GM21447 (cell line): ENCODE measurements at regions not wholly inside any gene's neighbourhood (a gene's known extent, or its start where the extent isn't known, plus 50 kb on each side); places are given as distances from the start of the nearest gene placed in this dataset.

ENCODE experiments used
- ATAC-seq: cut with Tn5 transposase; IDR thresholded peaks from one replicate; pipeline ENCODE4 v1.9.1; 2021; ENCODE audit not compliant: unreplicated experiment

DNA sequence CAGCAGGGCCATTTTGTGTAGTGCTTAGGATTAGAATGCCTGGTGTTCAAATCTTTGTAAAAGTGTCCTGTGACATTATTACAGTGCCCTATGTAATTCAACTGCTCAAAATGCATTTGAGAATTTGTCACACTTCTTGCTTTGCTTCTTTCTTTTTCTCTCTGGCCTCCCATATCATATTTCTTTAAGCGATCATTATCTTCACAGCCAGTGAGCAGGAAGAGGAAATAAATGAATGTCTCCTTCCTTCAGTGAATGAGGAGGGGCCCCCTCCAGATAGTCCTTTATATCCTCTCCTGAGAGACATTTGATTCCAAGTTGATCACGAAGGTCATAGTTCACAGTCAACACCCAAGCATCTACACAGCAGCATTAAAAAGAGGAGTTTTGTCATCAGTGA is 425.1 kb upstream of the NPVF start:
- ATAC-seq = no peak

DNA sequence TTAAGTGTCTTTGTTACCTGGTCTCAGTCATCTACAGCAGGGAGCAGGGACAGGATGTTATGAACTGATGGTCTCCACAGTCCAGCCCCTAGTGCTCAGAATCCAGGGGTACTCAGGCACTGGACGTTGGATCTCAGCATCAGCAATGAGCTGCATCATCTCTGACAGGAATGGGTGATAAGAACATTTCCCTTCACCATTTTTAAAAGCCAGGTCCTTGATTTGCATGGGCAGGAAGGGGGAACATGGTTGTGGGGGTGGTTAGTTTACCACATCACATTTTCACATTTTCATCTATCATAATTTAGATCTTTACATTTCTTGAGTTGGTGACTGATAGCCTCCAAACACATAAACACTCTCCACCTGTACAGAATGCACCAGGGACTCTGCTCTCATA is 427.8 kb upstream of the NPVF start:
- no peak for ATAC-seq

DNA sequence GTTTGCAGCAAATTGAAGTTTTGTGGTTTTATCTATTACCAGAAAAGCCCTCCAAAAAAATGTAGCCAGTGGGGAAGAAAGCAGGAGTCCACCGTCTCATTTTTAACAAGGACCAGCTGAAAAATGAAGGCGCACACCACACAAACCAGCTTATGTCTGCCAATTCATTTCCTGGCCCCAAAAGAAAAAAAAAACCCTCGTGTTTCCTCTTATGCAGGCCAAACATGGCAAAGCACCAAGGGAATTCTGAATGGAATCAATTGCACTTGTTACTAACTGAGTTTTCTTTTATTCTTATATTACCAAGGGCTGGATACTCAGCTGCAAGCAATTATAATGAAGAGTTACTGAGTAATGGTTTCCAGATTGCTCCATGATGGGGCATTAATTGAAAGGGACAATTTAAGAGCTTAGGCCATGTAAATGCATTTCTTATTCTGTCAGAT is 428.3 kb upstream of the NPVF start:
- no peak for ATAC-seq

DNA sequence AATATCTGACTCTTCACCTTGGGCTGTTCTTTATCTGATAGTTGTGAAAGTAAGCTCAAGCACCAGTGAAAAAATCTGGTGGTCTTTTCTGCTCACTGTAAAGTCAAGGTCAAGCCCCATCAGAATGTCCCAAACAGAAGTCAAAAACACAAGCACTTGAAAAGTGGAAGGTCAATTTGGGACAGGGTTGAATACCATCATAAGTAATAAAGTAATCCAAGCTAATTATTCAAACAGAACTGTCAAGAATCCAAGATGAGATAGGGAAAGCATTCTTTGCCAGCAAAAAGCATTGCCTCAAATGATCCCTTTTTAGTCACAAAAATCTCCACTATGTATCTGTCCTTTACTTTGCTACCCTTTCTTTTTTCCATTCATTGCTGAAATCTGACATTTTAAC is 430.1 kb upstream of the NPVF start:
- no peak for ATAC-seq

DNA sequence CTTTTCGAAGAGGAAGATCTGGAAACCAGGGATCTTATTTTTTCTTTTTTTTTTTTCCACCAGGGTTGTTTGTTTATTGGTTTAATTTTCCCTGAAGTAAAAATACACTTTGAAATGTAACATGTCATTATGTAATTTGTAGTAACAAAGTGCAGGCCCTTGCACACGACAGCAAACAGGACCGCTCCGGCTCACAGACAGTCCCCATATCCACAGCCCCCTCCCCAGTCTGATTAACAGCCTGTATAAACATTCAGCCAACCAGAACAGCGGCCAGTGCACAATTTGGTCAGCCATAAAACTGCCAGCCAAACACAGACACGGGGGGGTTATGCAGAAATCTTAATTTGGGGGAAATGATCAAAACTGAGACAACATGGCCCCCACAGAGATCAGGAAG is 431.6 kb upstream of the NPVF start:
- no peak for ATAC-seq

DNA sequence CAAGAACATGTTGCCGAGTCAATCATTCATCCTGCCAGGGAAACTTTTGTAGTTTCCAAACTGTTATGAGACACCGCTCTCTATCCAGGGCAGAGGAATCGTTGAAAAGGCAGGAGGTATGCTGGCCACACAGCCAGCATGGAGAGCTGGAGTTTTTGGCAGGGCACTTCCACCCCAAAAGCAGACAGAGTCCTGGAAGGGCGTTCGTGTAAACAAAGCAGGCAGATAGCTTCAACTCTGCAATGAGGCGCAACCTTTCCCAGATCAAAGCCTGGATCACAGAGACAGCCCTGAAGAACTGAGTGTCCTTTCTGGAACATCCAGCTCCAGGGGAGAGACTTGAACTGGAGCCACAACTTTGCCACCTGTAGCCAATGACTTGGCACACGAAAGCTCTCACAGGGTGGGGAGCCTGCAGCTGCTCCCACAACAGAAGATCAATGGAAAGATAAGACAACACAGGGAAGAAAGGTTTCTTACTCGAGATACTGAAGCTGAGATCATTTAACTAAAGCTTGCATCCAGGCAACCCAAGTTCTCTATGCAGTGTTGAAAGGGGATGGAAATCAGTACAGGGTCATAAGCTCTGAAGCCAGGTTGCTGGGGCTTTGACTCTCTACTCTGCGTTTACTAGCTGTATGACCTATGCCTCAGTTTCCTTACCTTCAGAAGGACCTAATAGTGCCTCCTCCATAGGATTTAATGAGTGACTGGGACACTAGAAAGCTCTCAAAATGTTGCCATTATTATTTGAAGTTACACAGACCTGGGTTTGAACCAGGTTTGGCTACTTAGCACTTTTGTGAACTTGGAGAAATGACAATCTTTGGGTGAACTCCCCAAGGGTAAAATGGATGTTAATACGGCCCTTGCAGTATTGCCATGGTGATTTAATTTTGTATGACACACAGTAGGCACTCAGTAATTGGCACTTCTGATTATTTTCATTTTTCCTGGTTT is 434.8 kb upstream of the NPVF start:
- ATAC-seq = no peak

DNA sequence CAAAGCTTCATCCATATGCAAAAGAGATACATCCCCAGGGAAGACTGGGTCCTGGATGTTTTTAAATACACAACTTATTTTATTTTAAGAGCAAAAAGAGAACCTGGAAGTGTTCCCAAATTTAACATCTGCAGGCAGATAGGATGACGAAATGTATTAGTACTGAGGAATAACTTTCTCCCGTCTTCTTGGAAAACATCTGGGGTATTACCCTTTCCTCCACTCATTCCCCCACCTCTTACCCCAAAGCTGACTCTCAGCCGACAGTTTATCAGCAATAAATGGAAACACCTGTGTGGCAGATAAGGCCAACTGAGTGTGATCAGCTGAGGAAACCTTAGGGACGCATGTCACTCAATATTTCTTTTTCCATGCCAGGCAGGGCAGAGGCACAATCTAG is 435.6 kb upstream of the NPVF start:
- ATAC-seq = no peak

DNA sequence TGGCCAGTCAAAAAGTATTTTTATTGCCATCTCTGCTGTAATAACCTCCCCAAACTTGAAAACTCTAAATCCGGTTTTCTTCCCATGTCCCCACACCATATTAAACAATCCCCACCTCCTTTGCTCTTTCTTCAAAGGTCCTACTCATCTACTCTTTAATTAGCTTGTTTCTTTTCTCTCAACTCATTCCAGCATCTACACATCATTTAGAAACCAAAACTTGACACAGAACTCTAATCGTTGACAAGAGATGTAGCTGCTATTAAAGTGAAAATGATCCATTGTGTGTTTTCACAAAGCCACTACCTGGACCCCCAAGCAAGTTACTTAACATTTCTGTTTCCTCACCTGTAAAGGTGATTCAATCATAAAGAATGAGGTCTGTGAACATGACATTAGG is 436.3 kb upstream of the NPVF start:
- no peak for ATAC-seq

DNA sequence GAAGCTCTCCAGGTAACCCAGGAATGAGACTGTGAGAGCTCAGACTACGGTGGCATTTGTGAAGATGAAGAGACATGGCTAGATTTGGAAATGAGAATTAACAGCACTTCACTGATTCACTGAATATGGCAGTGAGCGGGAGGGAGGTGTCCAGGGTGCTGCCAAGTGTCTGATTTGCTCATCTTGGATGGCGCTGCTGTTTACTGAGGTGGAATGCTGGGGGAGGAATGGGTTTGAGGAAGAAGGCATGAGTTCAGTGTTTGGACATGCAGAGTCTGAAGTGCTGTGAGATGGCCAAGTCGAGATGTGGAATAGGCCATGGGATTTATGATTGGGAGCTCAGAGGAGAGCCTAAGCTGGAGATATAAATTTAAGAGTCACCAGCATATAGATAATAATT is 437.1 kb upstream of the NPVF start:
- no peak for ATAC-seq

DNA sequence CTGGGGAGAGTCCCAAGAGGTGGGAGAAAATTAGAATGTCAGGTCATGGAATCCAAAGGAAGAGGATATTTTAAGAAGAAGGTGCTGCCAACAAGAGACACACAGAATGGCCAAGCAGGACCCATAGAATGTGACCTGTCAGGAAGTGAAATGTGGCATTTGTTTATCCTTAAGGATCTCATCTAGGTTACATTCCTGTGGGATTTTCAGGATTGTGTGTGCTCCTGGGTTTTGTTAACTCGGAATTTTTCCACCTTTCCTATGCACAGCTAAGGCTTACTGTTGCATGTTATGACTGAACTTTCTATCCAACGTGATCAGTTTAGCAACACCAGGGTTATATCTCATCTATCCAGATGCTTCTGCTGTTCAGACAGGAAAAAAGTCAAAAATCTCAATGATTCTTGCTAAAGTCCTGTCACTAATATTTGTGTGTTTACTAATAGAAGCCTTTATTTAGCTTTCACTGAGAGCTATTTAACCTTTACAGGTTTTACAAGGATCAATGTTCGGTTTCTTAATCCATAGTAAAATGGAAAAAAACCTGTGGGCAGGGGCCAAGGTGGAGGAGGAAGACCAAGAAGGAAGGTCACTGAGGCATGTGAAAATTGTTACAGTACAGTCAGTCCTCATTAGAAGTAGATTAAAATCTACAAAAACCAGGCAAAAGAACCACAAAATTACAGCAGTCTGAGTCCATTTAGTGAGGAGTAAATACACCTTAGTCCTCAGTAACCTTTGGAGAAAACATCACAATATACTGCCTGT is 437.8 kb upstream of the NPVF start:
- no peak for ATAC-seq

DNA sequence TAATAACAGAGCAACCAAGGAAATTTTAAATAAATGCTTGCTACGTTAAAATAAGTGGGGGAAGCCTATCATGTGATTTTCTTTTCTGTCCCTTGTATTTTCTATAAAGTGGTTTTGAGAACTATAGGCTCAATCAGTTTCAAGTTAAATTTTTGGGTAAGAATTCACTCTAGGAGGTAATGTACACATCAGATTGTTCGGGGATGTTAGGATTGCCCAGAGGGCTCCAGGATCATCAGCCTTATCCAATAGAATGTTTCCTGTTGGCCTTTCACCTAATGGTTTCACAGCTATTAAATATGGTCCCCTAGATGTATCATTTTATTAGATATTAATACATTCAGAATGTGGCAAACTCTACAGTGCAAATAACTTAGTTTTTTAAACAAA is 438.4 kb upstream of the NPVF start:
- ATAC-seq = no peak

DNA sequence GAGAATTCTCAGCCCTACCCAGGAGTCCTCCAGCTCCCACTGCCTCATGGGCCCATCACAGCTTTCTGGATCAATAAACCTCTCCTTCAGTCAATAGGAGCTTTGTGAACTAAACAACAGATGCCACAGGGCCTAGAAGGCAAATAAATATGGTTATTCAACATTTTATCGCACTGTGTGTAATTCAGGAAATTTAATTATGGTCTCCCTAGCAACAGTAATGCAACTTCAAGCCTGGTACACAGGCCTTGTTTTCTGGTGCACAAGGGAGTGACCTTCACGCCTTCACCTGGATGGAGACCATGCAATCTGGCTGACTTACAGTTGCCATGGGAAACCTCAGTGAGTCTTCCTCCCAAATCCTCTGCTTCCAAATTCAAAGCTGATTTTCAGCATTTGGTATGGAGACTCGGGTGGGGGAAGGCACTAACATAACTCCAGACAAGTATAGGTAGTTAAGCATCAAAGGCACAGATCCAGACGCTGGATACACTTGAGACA is 441.0 kb upstream of the NPVF start:
- no peak for ATAC-seq

DNA sequence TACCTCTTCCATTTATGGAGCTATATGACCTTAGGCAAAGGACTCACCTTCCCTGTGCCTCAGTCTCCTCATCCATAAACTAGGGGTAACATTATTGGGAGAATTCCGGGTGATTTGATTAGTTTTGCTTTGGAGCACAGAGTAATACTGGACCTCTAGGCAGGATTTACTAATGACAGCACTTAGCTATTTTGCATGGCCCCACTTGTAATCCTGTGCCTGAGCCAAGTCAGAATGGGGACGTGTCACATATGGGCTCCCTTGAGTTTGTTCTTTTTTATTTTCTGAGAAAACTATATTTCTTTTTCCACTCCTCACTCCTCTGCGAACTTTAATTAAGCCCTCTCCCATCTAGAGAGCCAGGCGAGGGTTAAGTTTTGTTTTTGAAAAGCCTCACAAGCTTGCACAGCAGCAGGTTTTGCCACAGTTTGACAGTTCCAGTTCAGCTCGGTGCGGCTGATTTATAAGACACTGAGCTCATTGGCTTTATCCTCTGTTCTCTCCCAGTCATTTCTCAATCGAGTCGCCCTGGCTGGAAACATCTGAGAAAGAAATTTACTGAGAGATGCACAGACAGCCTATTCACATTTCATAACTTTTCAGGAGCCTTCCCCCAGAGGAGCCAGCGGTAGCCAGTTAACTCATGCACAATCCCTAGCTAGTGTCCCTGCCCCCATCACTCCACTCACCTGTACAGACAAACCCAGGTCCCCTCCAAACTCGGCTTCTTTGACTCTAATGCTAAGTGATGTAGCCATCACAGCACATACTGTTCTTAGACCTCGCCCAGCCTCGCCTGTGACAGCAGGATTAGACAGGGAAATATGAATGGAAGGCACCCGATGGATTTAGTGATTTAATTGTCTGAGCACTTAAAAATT is 441.9 kb upstream of the NPVF start:
- no peak for ATAC-seq

DNA sequence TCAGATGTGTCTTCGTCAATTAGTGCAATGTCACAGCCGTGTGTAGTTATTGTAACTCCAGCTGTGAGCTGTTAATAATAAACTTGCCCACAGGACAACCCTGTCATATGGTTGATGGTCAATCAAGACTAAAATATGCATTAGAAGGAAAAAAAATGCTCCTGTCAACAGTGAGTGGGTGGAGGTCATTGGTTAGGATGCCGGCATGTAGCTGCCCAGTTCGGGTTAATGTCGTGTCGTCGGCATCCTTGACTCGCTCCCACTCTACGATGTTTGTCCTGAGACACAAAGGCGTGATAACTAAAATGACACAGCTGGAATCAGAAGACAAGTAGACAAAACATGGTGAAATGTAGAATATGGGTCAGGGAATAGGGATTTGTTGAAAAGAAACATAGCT is 442.8 kb upstream of the NPVF start:
- ATAC-seq = no peak

DNA sequence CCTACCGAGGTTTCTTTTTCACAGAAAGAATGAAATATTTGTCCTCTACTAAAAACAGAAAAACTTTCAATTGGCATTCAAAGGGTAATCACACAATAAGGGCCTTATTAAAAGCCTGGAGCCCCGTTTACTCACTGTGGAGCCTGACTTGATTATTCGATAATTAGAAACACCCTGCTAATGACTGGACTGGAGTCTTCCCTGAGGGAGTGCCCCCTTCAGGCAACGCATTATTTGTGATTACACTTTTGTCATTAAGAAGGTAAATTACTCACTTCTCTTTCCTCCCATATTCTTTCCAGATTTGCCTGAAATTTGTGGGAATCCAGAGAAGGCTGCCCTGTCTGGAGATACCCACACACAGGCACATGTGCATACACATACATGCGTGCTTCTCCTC is 444.2 kb upstream of the NPVF start:
- no peak for ATAC-seq

DNA sequence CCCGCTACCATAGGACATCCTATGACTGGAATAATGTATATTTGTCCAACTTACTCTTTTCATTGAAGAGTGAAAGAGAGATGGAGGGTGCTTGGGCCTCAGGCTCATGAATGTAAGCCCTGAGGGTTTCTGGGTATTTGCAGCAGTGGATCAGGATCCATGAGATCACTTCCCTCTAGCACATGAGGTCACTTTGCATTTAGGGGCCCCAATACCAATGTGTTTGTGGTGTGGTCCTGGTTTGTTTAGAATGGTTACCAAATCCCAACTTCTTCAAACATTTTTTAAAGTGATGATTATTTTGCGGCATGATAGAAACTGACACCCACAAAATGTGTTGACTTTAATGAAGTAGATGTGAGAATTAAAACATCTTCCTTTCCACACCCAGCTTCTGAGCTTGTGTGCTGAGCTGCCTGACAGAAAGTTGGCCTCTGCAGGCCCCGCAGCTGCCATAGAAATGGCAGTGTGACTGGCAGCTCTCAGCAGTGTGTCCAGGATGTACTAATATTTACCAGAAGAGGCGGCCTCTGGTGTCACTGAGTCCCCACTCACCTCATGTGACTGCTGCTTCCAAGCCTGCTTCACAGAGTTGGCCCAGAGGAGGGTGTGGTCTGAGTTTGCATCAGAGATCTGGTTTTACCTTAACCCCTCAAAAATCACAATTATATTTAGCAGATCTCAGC is 447.6 kb upstream of the NPVF start:
- ATAC-seq = no peak

DNA sequence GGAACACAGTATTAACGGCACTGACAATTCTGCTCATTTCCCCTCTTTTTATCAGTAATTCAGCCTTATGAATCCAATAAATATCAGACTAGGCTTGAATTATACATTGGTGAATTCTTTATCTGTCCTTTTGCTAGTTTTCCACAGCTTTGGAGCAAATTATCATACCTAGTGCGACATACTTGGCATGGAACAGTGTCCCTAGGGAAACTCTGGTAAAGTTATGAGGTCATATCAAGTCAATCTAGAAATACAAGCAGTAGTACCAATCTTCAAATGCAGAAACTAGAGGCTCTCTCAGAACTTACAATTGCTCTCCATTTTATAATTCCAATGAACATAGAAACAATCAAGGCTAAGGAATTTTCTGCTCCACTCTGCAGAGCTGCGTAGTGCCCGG is 449.3 kb upstream of the NPVF start:
- no peak for ATAC-seq

DNA sequence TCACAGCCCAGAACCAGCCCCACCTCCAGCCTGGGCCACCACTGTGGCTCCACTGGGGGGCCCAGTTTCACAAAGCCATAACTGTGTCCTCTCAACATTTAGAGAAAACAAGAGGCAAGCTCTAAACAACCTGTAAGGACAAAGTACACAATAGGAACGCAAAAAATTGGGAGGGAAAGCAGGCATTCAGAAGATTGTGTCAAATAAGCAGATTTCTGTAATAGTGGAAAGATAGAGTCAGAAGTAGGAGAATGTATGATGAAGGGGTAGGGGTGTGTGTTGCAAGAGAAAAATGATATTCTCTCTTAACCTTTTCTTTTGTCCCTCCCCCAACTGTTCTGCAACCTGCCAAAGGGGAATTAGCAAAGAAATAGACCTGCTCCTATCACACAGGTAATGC is 449.9 kb upstream of the NPVF start:
- ATAC-seq = no peak

DNA sequence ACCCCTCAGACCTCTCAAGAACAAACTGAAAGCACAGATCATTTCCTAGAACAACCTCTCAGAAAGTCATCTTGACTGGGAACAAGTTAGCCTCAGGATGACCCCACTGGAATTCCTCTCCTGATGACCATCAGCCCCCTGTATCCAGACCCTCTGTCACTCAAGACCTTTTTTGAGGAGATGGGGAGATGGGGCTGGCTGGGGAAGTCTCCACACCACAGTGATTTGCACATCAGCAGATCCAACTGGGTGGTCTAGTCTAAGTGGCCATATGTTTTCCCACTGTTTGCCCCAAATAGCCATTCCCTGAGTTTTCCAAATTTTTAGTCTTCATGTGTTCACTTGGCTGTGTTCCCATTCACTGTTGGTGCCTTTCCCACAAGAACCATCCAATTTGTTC is 452.4 kb upstream of the NPVF start:
- ATAC-seq = no peak

DNA sequence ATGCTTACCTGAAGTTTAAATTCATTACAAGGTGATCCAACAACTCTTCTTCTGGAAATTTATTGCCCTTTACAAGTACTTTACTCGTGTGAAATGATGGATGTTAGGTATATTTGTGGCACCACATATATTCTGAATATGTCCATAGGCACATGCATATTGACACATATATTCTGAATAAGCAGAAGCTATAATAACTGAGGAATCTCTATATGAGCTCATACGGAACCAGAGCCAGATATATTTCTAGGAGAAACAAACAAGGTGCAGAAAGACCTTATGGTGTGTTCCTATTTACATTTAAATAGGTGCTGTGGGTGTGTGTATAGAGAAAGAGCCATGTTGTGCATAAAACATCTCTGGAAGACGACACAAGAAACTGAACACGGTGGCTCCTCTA is 456.1 kb upstream of the NPVF start:
- no peak for ATAC-seq

DNA sequence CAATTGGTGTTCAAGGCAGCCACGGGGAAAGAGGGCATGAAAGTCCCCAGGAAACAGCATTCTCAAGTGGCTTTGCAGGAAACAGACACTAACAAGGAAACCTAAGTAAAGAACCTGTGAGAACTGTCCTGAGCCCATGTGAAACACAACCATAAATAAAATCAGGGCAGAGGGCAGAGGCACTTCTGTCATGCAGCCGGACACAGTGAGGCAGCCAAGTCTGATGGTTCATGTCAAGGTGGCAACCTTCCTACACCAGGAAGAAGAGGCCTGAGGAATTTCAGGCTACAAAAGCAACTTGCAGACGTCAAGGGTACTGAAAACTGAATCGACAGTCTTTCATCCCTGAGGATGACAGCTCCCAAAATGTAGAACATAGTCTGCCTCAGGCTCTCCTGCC is 458.2 kb upstream of the NPVF start:
- ATAC-seq = no peak
